Hepatocyte (in vitro differentiated cells): ENCODE measurements at regions not wholly inside any gene's neighbourhood (a gene's known extent, or its start where the extent isn't known, plus 50 kb on each side); places are given as distances from the start of the nearest gene placed in this dataset.

Experiments
- DNase-seq: peaks from one replicate; pipeline ENCODE4 v3.0.0-alpha.2; 2016; ENCODE audit warnings: low spot score
- H2AFZ ChIP-seq: fragments of 200-600 bp; sonication (generic); 2 replicates; pipeline ENCODE4 v1.6.0; 2016; ENCODE audit warnings: antibody characterized with exemption, mild to moderate bottlenecking
- H3K27ac ChIP-seq: fragments of 200-600 bp; sonication (generic); 2 replicates; pipeline ENCODE4 v1.5.1; 2016; ENCODE audit warnings: mild to moderate bottlenecking
- H3K27me3 ChIP-seq: fragments of 200-600 bp; sonication (generic); 2 replicates; pipeline ENCODE4 v1.6.1; 2016
- H3K36me3 ChIP-seq: fragments of 200-600 bp; sonication (generic); replicated peaks from 2 replicates; pipeline ENCODE4 v1.5.1; 2016; ENCODE audit warnings: low read depth; ENCODE audit not compliant: insufficient read depth
- H3K4me1 ChIP-seq: fragments of 200-600 bp; sonication (generic); 2 replicates; pipeline ENCODE4 v1.5.1; 2016; ENCODE audit warnings: mild to moderate bottlenecking, moderate library complexity; ENCODE audit not compliant: insufficient read depth
- H3K4me2 ChIP-seq: fragments of 200-600 bp; sonication (generic); 2 replicates; pipeline ENCODE4 v1.6.0; 2016
- H3K4me3 ChIP-seq: fragments of 200-600 bp; sonication (generic); 2 replicates; pipeline ENCODE4 v1.5.1; 2016; ENCODE audit warnings: mild to moderate bottlenecking
- H3K79me2 ChIP-seq: fragments of 200-600 bp; sonication (generic); 2 replicates; pipeline ENCODE4 v1.6.0; 2017; ENCODE audit warnings: mild to moderate bottlenecking
- H3K9me2 ChIP-seq: fragments of 200-600 bp; sonication (generic); replicated peaks from 2 replicates; pipeline ENCODE4 v1.6.0; 2017; ENCODE audit warnings: mild to moderate bottlenecking; ENCODE audit not compliant: insufficient read depth
- H3K9me3 ChIP-seq: fragments of 200-600 bp; sonication (generic); 2 replicates; pipeline ENCODE4 v1.5.1; 2016; ENCODE audit warnings: low read depth, mild to moderate bottlenecking
- H4K20me1 ChIP-seq: fragments of 200-600 bp; sonication (generic); 2 replicates; pipeline ENCODE4 v1.6.0; 2016; ENCODE audit warnings: mild to moderate bottlenecking; ENCODE audit not compliant: insufficient read depth, poor library complexity, severe bottlenecking
- EZH2 ChIP-seq: fragments of 200-600 bp; sonication (generic); IDR thresholded peaks from 2 replicates; pipeline ENCODE4 v1.6.1; 2016; ENCODE audit warnings: antibody characterized with exemption, mild to moderate bottlenecking, borderline replicate concordance
- EZH2phosphoT487 ChIP-seq: fragments of 200-600 bp; sonication (generic); IDR thresholded peaks from one replicate; pipeline ENCODE4 v1.6.1; 2018; ENCODE audit warnings: antibody characterized with exemption, mild to moderate bottlenecking, low read depth, moderate library complexity; ENCODE audit not compliant: unreplicated experiment, severe bottlenecking
- WGBS: methylation state at CpG from one replicate; pipeline ENCODE4 v1.1.6; 2016; ENCODE audit warnings: low lambda C conversion rate; ENCODE audit errors: missing lambda C conversion rate; 5-methylcytosine and 5-hydroxymethylcytosine counted together
- TF ChIP-seq, protein P1 (sequence below): fragments of 200-600 bp; sonication (generic); IDR thresholded peaks from 2 replicates; pipeline ENCODE4 v1.5.1; 2016; ENCODE audit warnings: antibody characterized with exemption, mild to moderate bottlenecking; ENCODE audit not compliant: poor library complexity

DNA sequence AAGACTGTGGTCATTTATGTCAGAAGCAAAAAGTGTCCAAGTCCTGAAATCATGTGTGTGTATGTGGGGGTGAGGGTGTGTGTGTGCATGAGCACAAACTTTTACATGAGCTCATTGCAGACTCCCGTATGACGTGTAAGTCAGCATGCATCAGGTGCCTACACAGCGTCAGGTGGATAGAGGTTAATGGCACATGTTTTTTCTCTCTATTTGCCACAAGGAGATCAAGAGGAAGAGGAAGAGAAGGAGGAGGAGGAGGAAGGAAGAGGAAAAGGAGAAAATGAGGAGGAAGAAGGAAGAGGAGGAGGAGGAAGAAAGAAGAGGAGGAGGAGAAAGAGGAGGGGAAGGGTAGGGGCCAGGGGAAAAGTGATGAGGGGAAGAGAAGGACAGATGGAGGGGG is 178.0 kb upstream of the DYNLRB2 start:
- Histone ChIP-seq H3K27me3 (peaks cover 15% of the 10 kb centered on the region), H3K79me2 (no peaks in the 10 kb centered on the region), H3K27ac (no peak overlapping the region), H3K9me3 (no peaks in the 10 kb centered on the region), H2AFZ (no peak overlapping the region), H3K9me2 (no peaks in the 10 kb centered on the region), H3K4me3 (no peak overlapping the region), H3K4me1 (no peaks in the 10 kb centered on the region), H4K20me1 (no peaks in the 10 kb centered on the region), H3K36me3 (no peaks in the 10 kb centered on the region), H3K4me2 (no peak overlapping the region)
- TF ChIP-seq EZH2phosphoT487 (no peak), EZH2 (no peak)
- TF ChIP-seq, protein P1, sequence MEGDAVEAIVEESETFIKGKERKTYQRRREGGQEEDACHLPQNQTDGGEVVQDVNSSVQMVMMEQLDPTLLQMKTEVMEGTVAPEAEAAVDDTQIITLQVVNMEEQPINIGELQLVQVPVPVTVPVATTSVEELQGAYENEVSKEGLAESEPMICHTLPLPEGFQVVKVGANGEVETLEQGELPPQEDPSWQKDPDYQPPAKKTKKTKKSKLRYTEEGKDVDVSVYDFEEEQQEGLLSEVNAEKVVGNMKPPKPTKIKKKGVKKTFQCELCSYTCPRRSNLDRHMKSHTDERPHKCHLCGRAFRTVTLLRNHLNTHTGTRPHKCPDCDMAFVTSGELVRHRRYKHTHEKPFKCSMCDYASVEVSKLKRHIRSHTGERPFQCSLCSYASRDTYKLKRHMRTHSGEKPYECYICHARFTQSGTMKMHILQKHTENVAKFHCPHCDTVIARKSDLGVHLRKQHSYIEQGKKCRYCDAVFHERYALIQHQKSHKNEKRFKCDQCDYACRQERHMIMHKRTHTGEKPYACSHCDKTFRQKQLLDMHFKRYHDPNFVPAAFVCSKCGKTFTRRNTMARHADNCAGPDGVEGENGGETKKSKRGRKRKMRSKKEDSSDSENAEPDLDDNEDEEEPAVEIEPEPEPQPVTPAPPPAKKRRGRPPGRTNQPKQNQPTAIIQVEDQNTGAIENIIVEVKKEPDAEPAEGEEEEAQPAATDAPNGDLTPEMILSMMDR = no peak
- WGBS = 94% methylated on average over 3 of the region's 3 CpGs
- DNase-seq = no peak

DNA sequence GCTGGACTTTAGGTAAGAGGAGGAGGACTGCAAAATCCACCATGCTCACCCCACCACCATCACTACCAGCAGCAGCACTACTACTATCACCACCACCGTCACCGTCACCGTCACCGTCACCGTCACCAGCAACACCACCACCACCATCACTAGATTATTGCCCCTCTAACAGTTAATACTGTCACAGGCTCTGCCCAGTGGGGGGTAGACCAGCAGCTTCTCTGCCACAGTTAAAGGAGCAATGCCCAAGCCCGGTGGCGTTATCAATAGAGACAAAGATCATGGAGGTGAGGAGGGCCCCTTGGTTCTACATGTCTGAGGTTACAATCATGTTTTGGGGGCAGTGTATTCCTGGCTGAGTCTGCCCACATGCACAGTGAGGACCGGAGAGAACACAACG is 184.4 kb upstream of the DYNLRB2 start:
- no peaks in the 10 kb centered on the region for H3K79me2 ChIP-seq
- no peaks in the 10 kb centered on the region for H3K4me1 ChIP-seq
- no peak overlapping the region for H3K4me3 ChIP-seq
- H3K27ac ChIP-seq = no peak overlapping the region
- no peaks in the 10 kb centered on the region for H3K27me3 ChIP-seq
- no peak for DNase-seq
- no peak overlapping the region for H3K4me2 ChIP-seq
- no peaks in the 10 kb centered on the region for H4K20me1 ChIP-seq
- H3K9me2 ChIP-seq = no peaks in the 10 kb centered on the region
- TF ChIP-seq EZH2phosphoT487 = no peak
- TF ChIP-seq, protein P1 = no peak
- no peak for TF ChIP-seq EZH2
- H2AFZ ChIP-seq = no peak overlapping the region
- no peaks in the 10 kb centered on the region for H3K9me3 ChIP-seq
- no peaks in the 10 kb centered on the region for H3K36me3 ChIP-seq
- 93% methylated on average over 9 of the region's 9 CpGs for WGBS

- Histone ChIP-seq H3K4me3 (no peak overlapping the region), H3K9me3 (no peaks in the 10 kb centered on the region), H3K27ac (no peak overlapping the region), H3K9me2 (no peaks in the 10 kb centered on the region), H3K36me3 (no peaks in the 10 kb centered on the region), H3K27me3 (no peaks in the 10 kb centered on the region), H3K4me2 (no peak overlapping the region), H3K79me2 (no peaks in the 10 kb centered on the region), H2AFZ (no peak overlapping the region), H3K4me1 (no peaks in the 10 kb centered on the region), H4K20me1 (no peaks in the 10 kb centered on the region)
- DNase-seq = no peak
- TF ChIP-seq EZH2phosphoT487 (no peak), EZH2 (no peak)
- TF ChIP-seq, protein P1 = no peak
- 96% methylated on average over 1 of the region's 1 CpG for WGBS
These were observed 185.5 kb upstream of the DYNLRB2 start for GRCh38 chr16:80355335-80355734.

GRCh38 chr16:80350061-80350460 is 190.7 kb upstream of the DYNLRB2 start:
- TF ChIP-seq, protein P1 = no peak
- TF ChIP-seq EZH2 (no peak), EZH2phosphoT487 (no peak)
- Histone ChIP-seq H3K4me3 (no peak overlapping the region), H3K27me3 (no peaks in the 10 kb centered on the region), H3K4me1 (no peaks in the 10 kb centered on the region), H3K36me3 (no peaks in the 10 kb centered on the region), H2AFZ (no peak overlapping the region), H3K79me2 (no peaks in the 10 kb centered on the region), H3K9me2 (no peaks in the 10 kb centered on the region), H3K4me2 (no peak overlapping the region), H3K27ac (peak overlapping the region; percentile 42), H3K9me3 (no peaks in the 10 kb centered on the region), H4K20me1 (no peaks in the 10 kb centered on the region)
- peak; percentile 50 for DNase-seq
- WGBS = 29% methylated on average over 3 of the region's 3 CpGs
